H1 (cell line): ENCODE measurements at regions not wholly inside any gene's neighbourhood (a gene's known extent, or its start where the extent isn't known, plus 50 kb on each side); places are given as distances from the start of the nearest gene placed in this dataset.

ENCODE experiments used
- CTCF ChIA-PET: fragments of 300-600 bp; sonication (Branson Sonifier 250); formaldehyde crosslinking; loops from one replicate; lab custom pipeline; 2021; ENCODE audit not compliant: partially characterized antibody; lab: Charles Lee
- POLR2A ChIA-PET: fragments of 300-600 bp; sonication (Branson Sonifier 250); formaldehyde crosslinking; loops from one replicate; lab custom pipeline; 2021; ENCODE audit warnings: inconsistent platforms; ENCODE audit not compliant: partially characterized antibody; lab: Charles Lee
- DNase-seq, 2 experiments: peaks; one replicate each; pipeline versions ENCODE4 v3.0.0 to v3.0.0-alpha.2; 2010 to 2022; ENCODE audit warnings: low spot score in 2 of 2, low read depth in 1 of 2, mixed read lengths in 1 of 2
- FAIRE-seq: peaks from 2 replicates; lab custom pipeline; 2011; peaks lifted over from hg19 to GRCh38; lab: Jason Lieb, UNC
- H2AFZ ChIP-seq: 2 replicates; pipeline ENCODE4 v1.8.1; 2012; ENCODE audit warnings: low read length, inconsistent platforms
- H2AK5ac ChIP-seq: 2 replicates; pipeline ENCODE4 v1.6.1; 2013; ENCODE audit warnings: low read depth, low read length
- H2BK120ac ChIP-seq: replicated peaks from 2 replicates; pipeline ENCODE3; 2013; ENCODE audit warnings: low read depth, low read length, inconsistent platforms
- H2BK12ac ChIP-seq: 2 replicates; pipeline ENCODE4 v1.6.1; 2013; ENCODE audit warnings: low read depth, low read length
- H2BK15ac ChIP-seq: 2 replicates; pipeline ENCODE4 v1.6.1; 2013; ENCODE audit warnings: low read length
- H2BK20ac ChIP-seq: 2 replicates; pipeline ENCODE4 v1.6.1; 2013; ENCODE audit warnings: low read length
- H2BK5ac ChIP-seq: 2 replicates; pipeline ENCODE4 v1.6.1; 2013; ENCODE audit warnings: low read depth, low read length
- H3K14ac ChIP-seq: 2 replicates; pipeline ENCODE4 v1.6.1; 2013; ENCODE audit warnings: inconsistent platforms; ENCODE audit not compliant: insufficient read length
- H3K18ac ChIP-seq: 2 replicates; pipeline ENCODE4 v1.6.1; 2013; ENCODE audit warnings: low read length; ENCODE audit errors: extremely low read depth
- H3K23ac ChIP-seq: 2 replicates; pipeline ENCODE4 v1.6.1; 2013; ENCODE audit warnings: inconsistent platforms; ENCODE audit not compliant: insufficient read length
- H3K23me2 ChIP-seq: 2 replicates; pipeline ENCODE4 v1.6.1; 2013; ENCODE audit warnings: low read depth, low read length
- H3K27ac ChIP-seq: 2 replicates; pipeline ENCODE4 v1.6.1; 2011; ENCODE audit warnings: low read depth, low read length, inconsistent platforms
- H3K27me3 ChIP-seq, 4 experiments: replicated peaks in 1 of 4; 1 replicate in 1 of 4; 2 replicates in 3 of 4; pipeline versions ENCODE4 v1.6.1 to v1.8.1; 2011 to 2013; ENCODE audit warnings: low read length in 3 of 4, mild to moderate bottlenecking in 3 of 4, inconsistent platforms in 2 of 4, mixed read lengths in 2 of 4, moderate library complexity in 1 of 4; ENCODE audit not compliant: control insufficient read depth in 3 of 4, insufficient read depth in 3 of 4; ENCODE audit errors: extremely low read depth in 1 of 4
- H3K36me3 ChIP-seq, 4 experiments: 2 replicates each; pipeline versions ENCODE4 v1.6.1 to v1.8.1; 2011 to 2013; ENCODE audit warnings: mild to moderate bottlenecking in 4 of 4, low read length in 3 of 4, moderate library complexity in 2 of 4, control low read depth in 1 of 4, inconsistent platforms in 1 of 4; ENCODE audit not compliant: insufficient read depth in 4 of 4, control insufficient read depth in 2 of 4
- H3K4ac ChIP-seq: replicated peaks from 2 replicates; pipeline ENCODE3; 2013; ENCODE audit warnings: low read length, low read depth, mixed read lengths, inconsistent platforms; ENCODE audit not compliant: insufficient read length
- H3K4me1 ChIP-seq, 4 experiments: replicated peaks in 1 of 4; 1 replicate in 1 of 4; 2 replicates in 3 of 4; pipeline versions ENCODE4 v1.6.1 to v1.8.1; 2011 to 2013; ENCODE audit warnings: low read length in 3 of 4, inconsistent platforms in 2 of 4, mixed read lengths in 1 of 4; ENCODE audit not compliant: insufficient read depth in 4 of 4, control insufficient read depth in 3 of 4
- H3K4me2 ChIP-seq, 2 experiments: 2 replicates each; pipeline versions ENCODE4 v1.6.1 to v1.8.1; 2011 to 2013; ENCODE audit warnings: low read depth in 2 of 2, low read length in 2 of 2, control low read depth in 1 of 2, inconsistent platforms in 1 of 2, mild to moderate bottlenecking in 1 of 2; ENCODE audit not compliant: insufficient read depth in 1 of 2
- H3K4me3 ChIP-seq, 4 experiments: fragments of 200-600, 300-600 bp in 1 of 4; sonication (generic), shearing (Covaris generic), sonication (Bioruptor Twin) in 1 of 4; 2 replicates each; pipeline versions ENCODE4 v1.5.1 to v1.8.1; 2011 to 2016; ENCODE audit warnings: low read length in 4 of 4, low read depth in 3 of 4, control low read depth in 2 of 4, inconsistent platforms in 2 of 4, mild to moderate bottlenecking in 2 of 4, mixed read lengths in 1 of 4, moderate library complexity in 1 of 4; ENCODE audit not compliant: insufficient read depth in 2 of 4; ENCODE audit errors: extremely low read depth in 1 of 4
- H3K56ac ChIP-seq: replicated peaks from 2 replicates; pipeline ENCODE3; 2013; ENCODE audit warnings: low read depth, mild to moderate bottlenecking, mixed read lengths, low read length, inconsistent platforms; ENCODE audit not compliant: insufficient read length
- H3K79me1 ChIP-seq: 2 replicates; pipeline ENCODE4 v1.6.1; 2013; ENCODE audit warnings: low read depth, low read length, control low read depth
- H3K79me2 ChIP-seq, 2 experiments: 2 replicates each; pipeline versions ENCODE4 v1.6.1 to v1.8.1; 2012 to 2013; ENCODE audit warnings: low read length in 2 of 2, mild to moderate bottlenecking in 2 of 2, inconsistent platforms in 1 of 2; ENCODE audit not compliant: insufficient read depth in 2 of 2, control insufficient read depth in 1 of 2
- H3K9ac ChIP-seq, 4 experiments: replicated peaks in 1 of 4; 1 replicate in 1 of 4; 2 replicates in 3 of 4; pipeline versions ENCODE4 v1.6.1 to v1.8.1; 2011 to 2013; ENCODE audit warnings: low read depth in 3 of 4, low read length in 3 of 4, control low read depth in 2 of 4, mild to moderate bottlenecking in 2 of 4, moderate library complexity in 2 of 4, inconsistent platforms in 1 of 4; ENCODE audit errors: extremely low read depth in 1 of 4
- H3K9me3 ChIP-seq, 2 experiments: 2 replicates each; pipeline versions ENCODE4 v1.6.1 to v1.8.1; 2012 to 2013; ENCODE audit warnings: mild to moderate bottlenecking in 2 of 2, moderate library complexity in 2 of 2, control low read depth in 1 of 2, inconsistent platforms in 1 of 2, low read depth in 1 of 2, low read length in 1 of 2, mixed read lengths in 1 of 2; ENCODE audit not compliant: insufficient read depth in 2 of 2
- H4K20me1 ChIP-seq, 2 experiments: replicated peaks in 1 of 2; 2 replicates each; pipeline versions ENCODE3 to v1.8.1; 2011 to 2013; ENCODE audit warnings: inconsistent platforms in 2 of 2, low read length in 2 of 2, mild to moderate bottlenecking in 1 of 2; ENCODE audit not compliant: insufficient read depth in 2 of 2, control insufficient read depth in 1 of 2
- H4K5ac ChIP-seq: 2 replicates; pipeline ENCODE4 v1.6.1; 2013; ENCODE audit warnings: low read length, low read depth, mixed read lengths, inconsistent platforms; ENCODE audit not compliant: insufficient read length
- H4K8ac ChIP-seq: 2 replicates; pipeline ENCODE4 v1.8.0; 2013; ENCODE audit warnings: mild to moderate bottlenecking, moderate library complexity, low read length, inconsistent platforms; ENCODE audit not compliant: insufficient read depth; ENCODE audit errors: extremely low read depth
- H4K91ac ChIP-seq: replicated peaks from 2 replicates; pipeline ENCODE3; 2013; ENCODE audit warnings: low read length, mixed read lengths, inconsistent platforms; ENCODE audit not compliant: insufficient read length
- ASH2L ChIP-seq: fragments of 200-600, 300-600 bp; sonication (generic); IDR thresholded peaks from one replicate; pipeline ENCODE4 v1.7.1; 2017; ENCODE audit warnings: low read length
- BACH1 ChIP-seq: IDR thresholded peaks from 2 replicates; pipeline ENCODE4 v1.6.1; 2012; ENCODE audit warnings: low read length, improper control_type of control experiment
- CBX5 ChIP-seq: fragments of 300-800, 300-1000 bp; sonication (generic); IDR thresholded peaks from 2 replicates; pipeline ENCODE4 v1.7.1; 2016; ENCODE audit warnings: antibody characterized with exemption, low read length, low read depth
- CBX8 ChIP-seq: fragments of 300-800, 300-1000 bp; sonication (generic); IDR thresholded peaks from 2 replicates; pipeline ENCODE4 v1.7.1; 2016; ENCODE audit warnings: low read depth, low read length, borderline replicate concordance
- E2F6 ChIP-seq: IDR thresholded peaks from 2 replicates; pipeline ENCODE4 v1.6.1; 2012; ENCODE audit warnings: inconsistent platforms
- EZH2 ChIP-seq: fragments of 200-600 bp; sonication (generic); IDR thresholded peaks from 2 replicates; pipeline ENCODE4 v1.7.1; 2012; ENCODE audit warnings: low read depth, mild to moderate bottlenecking, moderate library complexity, low read length, inconsistent platforms; ENCODE audit not compliant: severe bottlenecking
- GTF2F1 ChIP-seq: IDR thresholded peaks from 2 replicates; pipeline ENCODE4 v1.6.1; 2012; ENCODE audit warnings: low read depth, low read length, improper control_type of control experiment, borderline replicate concordance
- JUN ChIP-seq: IDR thresholded peaks from 2 replicates; pipeline ENCODE4 v1.6.1; 2011; ENCODE audit warnings: low read depth, mild to moderate bottlenecking, improper control_type of control experiment, low read length
- MAFK ChIP-seq: IDR thresholded peaks from 2 replicates; pipeline ENCODE4 v1.6.1; 2012; ENCODE audit warnings: low read depth, mild to moderate bottlenecking, improper control_type of control experiment, low read length
- RNF2 ChIP-seq: fragments of 200-900, 300-1000 bp; sonication (generic); IDR thresholded peaks from 2 replicates; pipeline ENCODE4 v1.7.1; 2016; ENCODE audit warnings: borderline replicate concordance, low read depth, mild to moderate bottlenecking, antibody characterized with exemption, low read length; ENCODE audit not compliant: poor library complexity, severe bottlenecking; ENCODE audit errors: missing control alignments
- SIX5 ChIP-seq: IDR thresholded peaks from 2 replicates; pipeline ENCODE4 v1.6.1; 2011; ENCODE audit warnings: mild to moderate bottlenecking, low read depth, low read length
- TAF7 ChIP-seq: optimal IDR thresholded peaks from 2 replicates; pipeline ENCODE3; 2011; ENCODE audit warnings: low read depth, mild to moderate bottlenecking, inconsistent platforms, low read length, moderate library complexity, borderline replicate concordance
- WGBS, 2 experiments: shearing (Covaris generic) in 1 of 2; methylation state at CpG; one replicate each; pipeline versions ENCODE4 v1.1.6 to v1.1.7; 2013 to 2015; ENCODE audit warnings: low lambda C conversion rate in 2 of 2, mixed read lengths in 2 of 2, inconsistent platforms in 1 of 2, low coverage in 1 of 2, missing lambda C conversion rate in 1 of 2; ENCODE audit not compliant: insufficient replicate concordance in 2 of 2, insufficient coverage in 1 of 2, insufficient read length in 1 of 2; ENCODE audit errors: extremely low coverage in 1 of 2, missing lambda C conversion rate in 1 of 2; 5-methylcytosine and 5-hydroxymethylcytosine counted together
- TF ChIP-seq, protein P1 (sequence below): IDR thresholded peaks from 2 replicates; pipeline ENCODE4 v1.6.1; 2012; ENCODE audit warnings: inconsistent platforms
- TF ChIP-seq, protein P2 (sequence below): IDR thresholded peaks from 2 replicates; pipeline ENCODE4 v1.6.1; 2011; ENCODE audit warnings: low read depth, mild to moderate bottlenecking, low read length; ENCODE audit not compliant: insufficient read depth

DNA sequence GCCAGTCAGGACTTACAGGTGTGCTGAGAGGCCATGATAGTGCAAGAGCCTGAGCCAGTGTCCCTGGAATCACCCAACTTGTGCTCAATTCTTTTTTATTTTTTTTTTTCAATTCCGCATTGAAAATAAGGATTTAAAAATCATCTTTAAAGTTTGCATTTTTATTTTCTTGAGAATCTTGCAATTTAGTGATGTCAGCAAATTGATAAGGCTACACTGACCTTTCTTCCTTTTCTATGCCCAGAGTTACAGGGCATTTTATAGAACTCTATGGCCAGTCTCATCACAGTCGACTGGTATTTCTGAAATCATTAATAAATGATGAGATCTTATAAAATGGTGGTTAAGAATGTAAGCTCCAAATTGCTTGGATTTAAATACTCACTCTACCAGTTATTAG is 63.3 kb upstream of the PRKD1 start:
- 79% methylated on average over 2 of the region's 2 CpGs; no CpG with 5 or more reads in 1 of the 2 experiments for WGBS, 2 experiments
- no peak for TF ChIP-seq TAF7
- no peak for TF ChIP-seq SIX5
- no peak for TF ChIP-seq ASH2L
- no peak for TF ChIP-seq CBX8
- TF ChIP-seq CBX5, result no peak
- TF ChIP-seq MAFK, result no peak
- no peak for TF ChIP-seq E2F6
- no peak for TF ChIP-seq BACH1
- TF ChIP-seq EZH2, result no peak
- no peak for TF ChIP-seq RNF2
- TF ChIP-seq JUN, result no peak
- no peak for TF ChIP-seq GTF2F1
- TF ChIP-seq, protein P1, sequence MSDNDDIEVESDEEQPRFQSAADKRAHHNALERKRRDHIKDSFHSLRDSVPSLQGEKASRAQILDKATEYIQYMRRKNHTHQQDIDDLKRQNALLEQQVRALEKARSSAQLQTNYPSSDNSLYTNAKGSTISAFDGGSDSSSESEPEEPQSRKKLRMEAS, result no peak
- TF ChIP-seq, protein P2, sequence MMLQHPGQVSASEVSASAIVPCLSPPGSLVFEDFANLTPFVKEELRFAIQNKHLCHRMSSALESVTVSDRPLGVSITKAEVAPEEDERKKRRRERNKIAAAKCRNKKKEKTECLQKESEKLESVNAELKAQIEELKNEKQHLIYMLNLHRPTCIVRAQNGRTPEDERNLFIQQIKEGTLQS, result no peak

More for the DNA sequence above, 63.3 kb upstream of the PRKD1 start:
- Histone ChIP-seq H4K20me1 (no peaks in the 10 kb centered on the region), H2BK12ac (no peak overlapping the region), H2BK120ac (no peak overlapping the region), H3K79me1 (no peaks in the 10 kb centered on the region), H2BK15ac (no peak overlapping the region), H2BK20ac (no peak overlapping the region), H3K27me3 (no peaks in the 10 kb centered on the region), H3K27ac (no peak overlapping the region), H3K9me3 (no peaks in the 10 kb centered on the region), H3K79me2 (no peaks in the 10 kb centered on the region), H2AFZ (no peak overlapping the region), H3K18ac (no peak overlapping the region), H2AK5ac (no peak overlapping the region), H3K23me2 (no peaks in the 10 kb centered on the region; the same call in 1 of the 2 replicates), H4K5ac (no peak overlapping the region), H3K56ac (no peak overlapping the region), H3K4me3 (no peak overlapping the region), H3K14ac (no peak overlapping the region), H3K36me3 (no peaks in the 10 kb centered on the region), H2BK5ac (no peak overlapping the region), H3K4me2 (no peak overlapping the region), H3K9ac (no peak overlapping the region), H3K4ac (no peak overlapping the region), H3K4me1 (no peaks in the 10 kb centered on the region), H3K23ac (no peak overlapping the region), H4K8ac (no peak overlapping the region), H4K91ac (no peak overlapping the region)
- FAIRE-seq (no peak), DNase-seq (no peak)
- ChIA-PET CTCF (no interaction called here), POLR2A (no interaction called here)
